OCI-LY1 (cell line): ENCODE measurements at regions not wholly inside any gene's neighbourhood (a gene's known extent, or its start where the extent isn't known, plus 50 kb on each side); places are given as distances from the start of the nearest gene placed in this dataset.

Source experiments
- EZH2 ChIP-seq: fragments of 200-600 bp; sonication (generic), shearing (Covaris generic); IDR thresholded peaks from 2 replicates; pipeline ENCODE4 v1.8.0; 2017; ENCODE audit warnings: borderline replicate concordance, mixed run types, mild to moderate bottlenecking, antibody characterized with exemption, low read length, moderate library complexity, mixed read lengths
- TF ChIP-seq, protein P1 (sequence below): fragments of 200-600 bp; sonication (generic), shearing (Covaris generic); IDR thresholded peaks from 2 replicates; pipeline ENCODE4 v1.5.1; 2017; ENCODE audit warnings: mild to moderate bottlenecking, antibody characterized with exemption, low read length, moderate library complexity, mixed read lengths

DNA sequence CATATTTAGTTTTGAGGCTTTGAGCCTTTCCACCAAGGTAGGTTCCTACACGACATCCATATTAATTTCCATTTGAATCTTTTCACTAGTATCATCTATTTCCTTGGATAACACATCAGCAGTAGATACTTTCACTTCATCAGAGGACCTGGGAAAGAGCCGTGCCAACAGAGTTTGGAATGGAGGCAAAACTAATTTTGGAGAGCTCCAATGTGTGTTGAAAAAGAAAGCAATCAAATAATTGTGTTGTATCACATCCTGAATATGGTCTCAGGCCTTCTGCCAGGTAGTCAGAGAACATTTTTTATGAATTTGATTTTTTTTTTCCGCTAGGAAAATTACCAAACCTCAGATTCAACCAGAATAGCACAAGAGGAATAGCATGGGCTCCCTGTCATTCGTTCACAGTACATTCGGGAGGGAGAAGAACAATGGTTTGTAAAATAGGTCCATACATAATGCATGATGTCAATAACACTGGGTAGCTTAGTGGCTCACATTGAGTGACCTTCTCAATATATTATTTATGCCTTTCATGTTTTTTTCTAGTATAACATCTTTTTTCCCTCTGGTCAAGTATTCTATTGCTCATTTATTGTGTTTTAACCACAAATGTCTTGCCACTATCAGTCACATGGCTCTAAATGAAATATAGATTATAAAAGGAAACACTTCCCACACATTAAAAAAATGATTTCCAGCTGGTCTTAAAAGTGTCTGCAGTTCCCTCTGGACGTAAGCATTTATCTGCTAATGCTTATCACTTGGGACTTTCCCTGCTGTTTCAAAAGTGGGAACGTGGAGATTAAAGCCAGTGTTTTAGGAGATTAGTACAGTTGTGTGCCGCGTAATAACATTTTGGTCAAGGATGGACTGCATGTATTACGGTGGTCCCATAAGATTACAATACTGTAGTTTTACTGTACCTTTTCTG, 68.6 kb upstream of the RAPH1 start:
- TF ChIP-seq EZH2 = no peak
- TF ChIP-seq, protein P1, sequence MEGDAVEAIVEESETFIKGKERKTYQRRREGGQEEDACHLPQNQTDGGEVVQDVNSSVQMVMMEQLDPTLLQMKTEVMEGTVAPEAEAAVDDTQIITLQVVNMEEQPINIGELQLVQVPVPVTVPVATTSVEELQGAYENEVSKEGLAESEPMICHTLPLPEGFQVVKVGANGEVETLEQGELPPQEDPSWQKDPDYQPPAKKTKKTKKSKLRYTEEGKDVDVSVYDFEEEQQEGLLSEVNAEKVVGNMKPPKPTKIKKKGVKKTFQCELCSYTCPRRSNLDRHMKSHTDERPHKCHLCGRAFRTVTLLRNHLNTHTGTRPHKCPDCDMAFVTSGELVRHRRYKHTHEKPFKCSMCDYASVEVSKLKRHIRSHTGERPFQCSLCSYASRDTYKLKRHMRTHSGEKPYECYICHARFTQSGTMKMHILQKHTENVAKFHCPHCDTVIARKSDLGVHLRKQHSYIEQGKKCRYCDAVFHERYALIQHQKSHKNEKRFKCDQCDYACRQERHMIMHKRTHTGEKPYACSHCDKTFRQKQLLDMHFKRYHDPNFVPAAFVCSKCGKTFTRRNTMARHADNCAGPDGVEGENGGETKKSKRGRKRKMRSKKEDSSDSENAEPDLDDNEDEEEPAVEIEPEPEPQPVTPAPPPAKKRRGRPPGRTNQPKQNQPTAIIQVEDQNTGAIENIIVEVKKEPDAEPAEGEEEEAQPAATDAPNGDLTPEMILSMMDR = no peak
